ENCODE measurements at regions not wholly inside any gene's neighbourhood (a gene's known extent, or its start where the extent isn't known, plus 50 kb on each side); places are given as distances from the start of the nearest gene placed in this dataset.

DNA sequence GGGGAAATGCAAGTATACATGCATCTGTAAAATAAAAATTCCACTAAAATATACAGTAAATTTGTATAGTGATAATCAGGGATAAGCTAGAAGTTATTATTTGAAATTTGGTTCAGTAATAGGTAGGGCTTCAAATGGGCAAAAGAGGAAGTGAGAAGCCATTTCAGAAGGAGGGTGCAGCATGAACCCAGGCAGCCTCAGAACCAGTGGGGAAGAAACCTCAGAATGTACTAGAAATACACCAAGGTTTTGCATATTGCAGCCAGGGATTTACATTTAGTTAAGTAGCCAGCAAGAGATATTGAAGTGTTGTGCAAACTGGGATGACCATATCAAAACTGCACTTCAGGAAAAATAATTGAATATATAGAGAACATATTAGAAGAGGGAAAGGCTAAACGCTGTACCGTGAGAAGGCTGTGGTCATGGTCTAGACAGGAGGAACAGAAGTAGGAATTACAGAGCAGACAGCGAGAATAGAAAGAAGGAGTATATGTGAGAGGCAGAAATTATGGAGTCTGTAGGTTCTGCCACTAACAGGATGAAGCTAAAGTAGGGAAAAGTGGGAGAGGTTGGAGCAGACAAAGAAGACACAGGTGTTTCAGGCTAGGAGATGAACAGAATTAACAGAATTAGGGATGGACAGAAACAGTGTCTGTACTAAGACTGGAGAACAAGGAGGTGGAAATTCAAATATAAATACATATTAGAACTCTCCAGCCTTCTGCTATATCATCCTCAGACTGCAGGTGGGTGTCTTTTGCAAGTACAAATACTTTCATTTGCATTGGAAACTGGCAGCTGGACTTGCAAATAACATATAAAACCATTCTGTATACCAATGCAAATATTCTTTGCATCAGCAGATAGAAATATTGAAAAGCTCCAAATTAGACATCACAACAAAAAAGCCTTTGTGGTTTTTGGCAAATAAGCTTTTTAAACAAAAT, 335.6 kb downstream of the ZNF608 start:
- DNase-seq: no peak

- no peak for DNase-seq
These were observed 337.5 kb downstream of the ZNF608 start for GRCh38 chr5:124408738-124409453.

- DNase-seq: no peak
These were observed 341.6 kb downstream of the ZNF608 start for GRCh38 chr5:124404796-124405195.

- no peak for DNase-seq
These were observed 343.2 kb downstream of the ZNF608 start for GRCh38 chr5:124403281-124403680.

GRCh38 chr5:124402144-124402581, 344.3 kb downstream of the ZNF608 start:
- no peak for DNase-seq

GRCh38 chr5:124401476-124402143, 344.8 kb downstream of the ZNF608 start:
- DNase-seq: no peak

DNA sequence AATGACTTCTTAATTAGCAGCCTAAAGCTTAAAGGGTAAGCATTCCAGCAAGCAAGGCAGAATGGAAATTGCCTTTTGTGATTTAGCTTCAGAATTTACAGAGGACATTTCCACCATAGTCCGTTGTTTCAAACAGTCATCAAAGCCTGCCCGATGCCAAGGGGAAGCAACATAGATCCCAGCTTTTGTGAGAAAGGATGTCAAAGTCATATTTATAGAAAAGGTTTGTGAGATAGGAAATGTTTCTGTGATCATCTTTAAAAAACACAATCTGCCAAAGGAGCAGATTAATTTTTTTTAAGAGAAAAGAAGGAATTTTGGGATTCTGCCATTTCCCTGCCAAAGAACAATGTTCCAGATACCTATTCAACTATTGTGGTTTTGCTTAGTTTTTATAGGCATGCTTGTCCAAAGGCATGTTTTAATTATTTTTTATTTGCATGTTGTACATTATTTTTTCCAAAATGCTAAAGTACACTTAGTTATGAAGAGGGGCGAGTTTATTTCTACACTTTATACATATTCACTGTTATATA, 346.9 kb downstream of the ZNF608 start:
- no peak for DNase-seq

DNA sequence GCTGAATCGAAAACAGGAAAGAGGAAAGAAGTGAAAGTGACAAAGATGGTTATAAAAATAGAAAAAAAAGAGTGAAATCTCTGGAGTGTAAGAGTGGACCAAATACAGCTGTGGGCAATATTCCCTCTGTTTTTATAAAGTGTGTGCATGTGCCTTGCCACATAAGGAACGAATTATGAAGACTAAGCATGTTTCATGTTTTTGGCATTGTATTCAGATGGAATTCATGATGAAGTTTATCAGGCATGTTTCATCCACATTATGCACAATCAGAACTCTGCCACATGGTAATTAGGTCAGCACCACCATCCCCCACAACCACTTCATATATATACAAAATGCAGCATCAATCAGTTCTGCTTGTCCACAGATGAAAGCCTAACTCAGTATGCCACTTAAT, 348.0 kb downstream of the ZNF608 start:
- DNase-seq: no peak

DNA sequence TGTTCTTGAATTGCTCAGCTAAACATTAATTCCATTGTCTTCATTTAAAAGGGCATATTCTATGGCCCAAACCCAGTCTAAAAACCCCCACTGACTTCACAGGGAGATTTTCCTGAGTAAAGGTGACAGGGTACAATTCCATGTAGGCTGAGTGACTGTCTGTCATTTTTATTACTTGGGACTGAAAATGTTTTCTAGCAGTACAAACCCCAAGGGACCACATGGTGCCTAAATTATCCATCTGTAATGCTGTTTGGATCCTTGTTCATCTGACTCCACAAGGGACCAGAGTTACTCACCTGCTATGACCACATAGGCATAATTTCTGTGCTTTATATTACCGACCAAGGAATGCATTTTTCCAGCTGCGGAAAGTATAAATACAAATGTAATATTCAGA, 349.1 kb downstream of the ZNF608 start:
- no peak for DNase-seq

GRCh38 chr5:124395926-124396325, 350.5 kb downstream of the ZNF608 start:
- no peak for DNase-seq

GRCh38 chr5:124395287-124395686, 351.2 kb downstream of the ZNF608 start:
- DNase-seq: no peak

GRCh38 chr5:124394700-124395245, 351.7 kb downstream of the ZNF608 start:
- DNase-seq: no peak

DNA sequence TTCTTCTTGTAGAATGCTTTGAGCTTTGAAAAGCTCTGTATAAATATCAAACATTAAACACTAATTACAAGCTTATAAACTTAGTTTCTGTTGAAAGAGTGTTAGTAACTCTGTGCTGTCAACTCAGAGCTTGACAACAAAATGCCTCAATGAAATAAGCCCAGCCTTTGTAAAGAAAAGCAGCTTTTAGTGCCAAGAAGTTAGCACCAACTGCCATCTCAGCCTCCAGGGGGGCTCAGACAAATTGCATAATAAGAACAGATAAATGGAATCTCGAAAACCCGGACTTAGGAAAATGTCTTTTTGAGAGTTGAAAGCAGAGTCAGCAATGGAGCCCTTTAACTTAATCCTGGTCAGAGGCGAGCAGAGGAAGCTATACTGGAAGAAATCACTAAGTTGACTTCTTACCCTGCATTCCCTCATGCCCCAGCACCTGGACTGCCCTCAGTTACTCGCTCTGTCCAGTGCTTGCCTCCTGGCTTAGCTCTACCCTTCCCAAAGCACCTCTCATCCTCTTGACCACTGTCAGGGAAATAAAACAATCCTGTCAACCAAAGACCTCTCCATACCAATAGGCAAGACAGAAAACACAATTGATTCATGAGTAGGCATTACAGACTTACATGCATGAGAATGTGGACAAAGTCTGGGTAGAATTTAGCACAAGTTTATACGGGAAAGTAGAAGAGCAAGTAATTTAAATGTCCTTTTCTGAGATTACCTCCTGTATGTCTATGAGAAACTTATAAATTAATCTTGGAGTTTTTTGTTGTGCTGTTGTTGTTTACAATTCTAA, 352.7 kb downstream of the ZNF608 start:
- no peak for DNase-seq

- no peak for DNase-seq
These were observed 362.7 kb downstream of the ZNF608 start for GRCh38 chr5:124383693-124384092.

- no peak for DNase-seq
These were observed 369.1 kb downstream of the ZNF608 start for GRCh38 chr5:124377386-124377785.

- DNase-seq: no peak
These were observed 372.6 kb downstream of the ZNF608 start for GRCh38 chr5:124373883-124374282.

GRCh38 chr5:124372457-124372856, 374.0 kb downstream of the ZNF608 start:
- no peak for DNase-seq

DNA sequence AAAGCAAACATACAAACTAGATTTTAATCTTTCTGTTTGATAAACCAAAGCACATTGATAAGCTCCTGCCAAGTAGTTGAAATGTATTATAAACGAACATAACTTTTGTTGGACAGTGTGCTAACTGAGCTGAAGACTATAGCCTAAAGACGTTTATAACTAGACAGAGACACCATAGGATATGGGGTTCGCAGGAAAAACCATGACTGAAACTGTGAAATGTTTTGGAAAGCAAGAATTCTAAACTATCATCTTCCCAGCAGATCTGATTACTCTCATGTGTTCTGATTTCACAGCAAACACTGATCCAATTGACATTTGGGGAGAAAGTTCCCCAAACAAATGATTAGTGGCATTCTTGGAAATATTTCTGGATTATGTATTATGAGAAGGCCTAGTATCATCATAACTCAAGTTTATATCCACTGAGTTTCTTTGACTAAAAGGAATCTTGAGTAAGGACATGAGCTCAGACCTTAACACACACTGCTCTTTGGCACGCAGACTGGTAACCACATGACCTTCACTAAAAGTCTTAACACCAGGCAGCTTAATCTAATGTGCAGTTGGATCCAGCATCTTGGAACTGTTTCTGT, 375.2 kb downstream of the ZNF608 start:
- DNase-seq: no peak

DNA sequence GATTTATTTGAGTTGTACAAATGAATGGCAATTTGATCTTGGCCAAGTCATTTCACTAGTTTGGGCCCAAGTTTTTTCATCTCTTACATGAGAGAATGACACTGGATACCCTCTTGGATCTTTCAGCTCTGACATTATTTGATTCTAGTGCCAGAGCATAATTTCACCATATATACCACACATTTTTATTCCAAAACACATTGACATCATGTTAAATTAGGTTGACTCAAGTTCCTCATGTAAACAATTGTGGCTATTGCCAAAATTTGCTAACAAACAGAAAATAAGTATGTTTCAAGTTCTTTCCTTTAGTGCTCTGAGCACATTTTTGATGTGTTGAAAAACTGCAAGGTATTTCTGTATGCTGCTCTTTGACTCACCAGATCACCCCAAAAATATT, 375.8 kb downstream of the ZNF608 start:
- no peak for DNase-seq

DNA sequence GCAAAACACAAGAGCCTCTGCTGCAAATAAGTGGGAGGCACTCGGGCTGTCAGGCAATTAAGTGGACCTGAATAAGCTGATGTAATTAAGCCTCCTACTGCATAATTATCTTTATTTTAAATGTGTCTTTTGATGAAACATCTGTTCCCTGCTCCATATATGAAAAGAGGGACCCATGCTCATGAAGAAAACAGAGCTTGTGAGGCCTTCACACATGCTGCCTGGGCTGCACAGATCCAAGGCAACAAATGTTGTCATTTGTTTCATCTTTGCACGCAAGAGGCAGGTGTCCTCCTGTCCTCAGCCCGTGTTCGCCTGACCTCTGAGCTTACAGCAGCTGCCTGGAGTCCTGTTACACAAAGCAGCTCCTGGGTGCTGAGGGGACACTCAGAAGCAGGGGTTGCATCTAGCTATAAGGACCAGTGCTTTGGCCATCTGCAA, 381.1 kb downstream of the ZNF608 start:
- no peak for DNase-seq

- no peak for DNase-seq
These were observed 390.5 kb downstream of the ZNF608 start for GRCh38 chr5:124355928-124356327.

- no peak for DNase-seq
These were observed 393.4 kb downstream of the ZNF608 start for GRCh38 chr5:124353016-124353415.
